ENCODE measurements at regions not wholly inside any gene's neighbourhood (a gene's known extent, or its start where the extent isn't known, plus 50 kb on each side); places are given as distances from the start of the nearest gene placed in this dataset.

DNA sequence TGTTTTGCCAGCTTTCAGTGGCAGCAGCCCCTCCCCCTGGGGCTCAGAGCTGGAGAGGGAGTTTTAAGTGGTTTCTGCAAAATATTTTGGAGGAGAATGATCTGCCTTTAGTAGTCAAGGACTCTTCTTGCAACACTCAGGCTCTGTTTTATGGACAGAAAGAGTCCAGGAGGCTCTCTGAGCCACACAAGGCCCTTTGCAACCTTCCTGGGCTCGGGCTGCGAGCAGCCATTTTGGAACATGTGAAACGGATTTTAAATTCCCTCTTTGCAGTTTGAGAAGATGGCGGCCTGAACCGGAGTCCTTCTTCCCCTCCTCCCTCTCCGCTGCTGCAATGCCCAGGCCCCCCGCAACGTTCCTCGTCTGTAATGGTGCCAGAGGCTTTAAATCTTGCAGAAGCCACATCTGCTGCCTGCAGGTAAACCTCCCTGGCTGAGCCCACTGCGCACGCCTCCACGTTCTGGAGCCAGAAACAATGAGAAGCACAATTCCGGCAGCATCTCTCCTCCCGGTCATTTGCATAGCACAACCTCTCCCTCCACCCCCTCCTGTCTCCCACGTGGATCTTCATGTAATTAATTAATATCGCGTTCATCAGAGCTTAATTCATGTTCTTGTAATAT, 386.1 kb downstream of the SEC14L1 start:
- in situ Hi-C loops (cut with MboI; ENCODE audit: low pct_ligation_motif_present in 1 of 4, low pct_unique_long_range_greater_than_20kb in 1 of 4, low sequenced_read_pairs in 3 of 4) = loop anchor here in 1 of 4 donors (25.0 kb wide), 1 partner anchor 485 kb away; no protein-coding TSS in a partner anchor
- Histone ChIP-seq H3K9me3 (no peaks in the 10 kb centered on the region), H3K36me3 (no peaks in the 10 kb centered on the region), H3K27me3 (peaks cover 37% of the 10 kb centered on the region), H3K27ac (no peak overlapping the region), H3K4me1 (peaks cover 0 to 7% (median 3%) of the 10 kb centered on the region in 4 donors), H3K4me3 (no peak overlapping the region)
- no peak for TF ChIP-seq EP300 (IDR thresholded peaks at IDR 0.05; ENCODE audit: low read depth)
- intact Hi-C loops (cut with DNase I; ENCODE audit: low total_unique reads) = no loop called here
- WGBS, 2 donors (ENCODE audit: low coverage in 1 of 2) = 65 to 85% methylated on average over 5 to 17 of the region's 17 CpGs
- no peak for DNase-seq

DNA sequence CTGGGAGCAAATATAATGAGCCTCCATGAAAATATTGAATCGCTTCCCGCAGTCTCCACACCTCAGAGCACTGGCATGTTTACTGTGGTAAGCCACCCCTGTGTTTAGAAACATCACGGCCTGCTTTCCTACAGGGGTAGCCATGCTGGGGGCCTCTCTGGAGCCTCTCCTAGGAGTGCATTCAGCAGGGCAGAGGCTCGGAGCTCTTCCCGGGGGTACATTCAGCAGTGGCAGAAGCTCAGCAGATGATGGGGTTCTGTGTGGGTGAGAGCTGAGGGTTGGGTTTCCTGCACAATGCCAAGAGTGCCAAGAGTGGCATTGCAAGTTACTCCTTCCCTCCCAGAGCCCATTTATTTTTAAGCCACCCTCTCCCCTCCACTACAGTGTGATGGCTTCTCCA, 386.6 kb downstream of the SEC14L1 start:
- Histone ChIP-seq H3K27me3 (peaks cover 37% of the 10 kb centered on the region), H3K36me3 (no peaks in the 10 kb centered on the region), H3K27ac (no peak overlapping the region), H3K4me3 (no peak overlapping the region), H3K9me3 (no peaks in the 10 kb centered on the region), H3K4me1 (peaks cover 0 to 7% (median 3%) of the 10 kb centered on the region in 4 donors)
- 84% methylated on average over 5 of the region's 5 CpGs; no CpG with 5 or more reads in 1 of the 2 donors for WGBS, 2 donors (ENCODE audit: low coverage in 1 of 2)
- TF ChIP-seq, protein P1, sequence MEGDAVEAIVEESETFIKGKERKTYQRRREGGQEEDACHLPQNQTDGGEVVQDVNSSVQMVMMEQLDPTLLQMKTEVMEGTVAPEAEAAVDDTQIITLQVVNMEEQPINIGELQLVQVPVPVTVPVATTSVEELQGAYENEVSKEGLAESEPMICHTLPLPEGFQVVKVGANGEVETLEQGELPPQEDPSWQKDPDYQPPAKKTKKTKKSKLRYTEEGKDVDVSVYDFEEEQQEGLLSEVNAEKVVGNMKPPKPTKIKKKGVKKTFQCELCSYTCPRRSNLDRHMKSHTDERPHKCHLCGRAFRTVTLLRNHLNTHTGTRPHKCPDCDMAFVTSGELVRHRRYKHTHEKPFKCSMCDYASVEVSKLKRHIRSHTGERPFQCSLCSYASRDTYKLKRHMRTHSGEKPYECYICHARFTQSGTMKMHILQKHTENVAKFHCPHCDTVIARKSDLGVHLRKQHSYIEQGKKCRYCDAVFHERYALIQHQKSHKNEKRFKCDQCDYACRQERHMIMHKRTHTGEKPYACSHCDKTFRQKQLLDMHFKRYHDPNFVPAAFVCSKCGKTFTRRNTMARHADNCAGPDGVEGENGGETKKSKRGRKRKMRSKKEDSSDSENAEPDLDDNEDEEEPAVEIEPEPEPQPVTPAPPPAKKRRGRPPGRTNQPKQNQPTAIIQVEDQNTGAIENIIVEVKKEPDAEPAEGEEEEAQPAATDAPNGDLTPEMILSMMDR (IDR thresholded peaks at IDR 0.05) = no peak
- TF ChIP-seq EP300 (IDR thresholded peaks at IDR 0.05; ENCODE audit: low read depth) = no peak
- TF ChIP-seq POLR2A (IDR thresholded peaks at IDR 0.05) = no peak
- TF ChIP-seq POLR2AphosphoS5 (IDR thresholded peaks at IDR 0.05) = no peak
- in situ Hi-C loops (cut with MboI; ENCODE audit: low pct_ligation_motif_present in 1 of 4, low pct_unique_long_range_greater_than_20kb in 1 of 4, low sequenced_read_pairs in 3 of 4) = loop anchor here in 1 of 4 donors (25.0 kb wide), 1 partner anchor 485 kb away; no protein-coding TSS in a partner anchor
- DNase-seq = no peak
- intact Hi-C loops (cut with DNase I; ENCODE audit: low total_unique reads) = no loop called here

DNA sequence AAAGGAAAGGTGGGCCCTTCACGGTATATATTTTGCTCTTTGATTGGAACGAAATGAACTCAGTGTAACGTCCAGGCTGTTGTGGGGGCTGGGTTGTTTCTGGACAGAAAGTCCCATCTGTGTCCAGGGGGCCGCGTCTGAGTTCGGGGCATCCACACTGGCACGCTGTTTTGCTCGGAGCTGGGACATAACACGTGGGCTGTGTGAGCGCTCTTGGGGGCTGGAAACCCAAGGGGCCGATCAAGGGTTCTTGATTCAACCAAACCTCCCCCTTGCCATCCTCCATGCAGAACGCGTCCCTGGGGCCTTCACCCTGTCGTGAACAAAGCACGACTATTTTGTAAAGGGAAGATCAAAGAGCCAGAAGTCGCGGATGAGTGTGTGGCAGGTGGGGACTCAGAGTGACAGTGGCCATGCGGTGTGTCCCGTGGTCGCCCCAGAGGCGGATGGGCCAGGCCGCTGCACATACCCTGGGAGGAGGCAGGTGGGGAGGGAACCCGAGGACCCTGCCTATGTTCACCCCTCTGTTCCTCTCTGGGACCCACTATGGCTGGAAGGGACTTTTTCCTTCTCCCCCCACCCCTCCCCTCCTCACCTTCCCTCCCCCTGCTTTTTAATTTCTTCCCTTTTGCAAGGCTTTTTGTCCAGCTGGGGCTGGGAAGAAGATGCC, 387.2 kb downstream of the SEC14L1 start:
- no peak for DNase-seq
- peaks cover 0 to 7% (median 3%) of the 10 kb centered on the region in 4 donors for H3K4me1 ChIP-seq
- in situ Hi-C loops (cut with MboI; ENCODE audit: low pct_ligation_motif_present in 1 of 4, low pct_unique_long_range_greater_than_20kb in 1 of 4, low sequenced_read_pairs in 3 of 4) = loop anchor here in 1 of 4 donors (25.0 kb wide), 1 partner anchor 484 kb away; no protein-coding TSS in a partner anchor
- H3K27me3 ChIP-seq = peaks cover 37% of the 10 kb centered on the region
- no peak for TF ChIP-seq POLR2AphosphoS5 (IDR thresholded peaks at IDR 0.05)
- TF ChIP-seq, protein P1 (IDR thresholded peaks at IDR 0.05) = no peak
- no peak for TF ChIP-seq POLR2A (IDR thresholded peaks at IDR 0.05)
- no peak for TF ChIP-seq EP300 (IDR thresholded peaks at IDR 0.05; ENCODE audit: low read depth)
- no peaks in the 10 kb centered on the region for H3K9me3 ChIP-seq
- no peak overlapping the region for H3K4me3 ChIP-seq
- H3K36me3 ChIP-seq = no peaks in the 10 kb centered on the region
- intact Hi-C loops (cut with DNase I; ENCODE audit: low total_unique reads) = no loop called here
- 64% methylated on average over 23 of the region's 23 CpGs; no CpG with 5 or more reads in 1 of the 2 donors for WGBS, 2 donors (ENCODE audit: low coverage in 1 of 2)
- no peak overlapping the region for H3K27ac ChIP-seq

DNA sequence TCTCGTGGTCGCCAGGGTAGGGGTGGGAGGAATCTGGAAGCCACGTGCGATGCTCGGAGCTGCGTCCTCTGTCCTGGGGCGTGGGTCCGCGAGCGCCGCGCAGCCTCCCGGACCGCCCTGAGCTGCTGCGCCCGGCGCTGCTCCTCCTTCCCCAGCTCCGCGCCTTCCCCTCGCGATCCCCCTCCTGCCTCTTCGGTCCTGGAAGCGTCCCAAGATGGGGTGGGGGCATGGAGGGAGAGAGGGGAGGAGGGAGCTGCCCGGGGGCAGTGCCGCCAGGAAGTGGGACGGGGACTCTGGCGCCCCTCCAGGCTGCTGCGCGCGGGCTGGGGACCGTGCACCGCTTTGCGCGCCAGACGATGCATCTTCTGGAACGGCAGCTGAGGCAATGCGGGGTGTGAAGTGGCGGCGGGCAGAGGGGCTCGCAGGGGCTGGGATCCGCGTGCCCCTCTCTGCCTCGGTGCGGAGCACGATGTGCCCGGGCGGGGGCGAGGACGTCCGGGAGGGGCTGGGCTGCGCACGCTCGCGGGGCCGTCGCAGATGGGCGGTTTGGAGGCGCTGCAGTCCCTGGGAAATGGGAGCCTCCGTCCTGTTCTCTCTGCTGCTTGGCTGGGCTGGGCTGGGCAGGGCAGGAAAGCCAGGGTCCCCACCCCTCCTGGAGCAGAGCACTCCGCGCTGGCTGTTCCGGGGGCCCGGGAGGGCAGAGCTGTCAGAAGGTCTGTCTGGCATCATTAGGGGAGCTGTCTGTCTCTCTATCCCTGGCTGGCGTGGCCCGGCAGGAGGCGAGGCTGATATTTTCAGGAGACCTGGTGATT, 388.0 kb downstream of the SEC14L1 start:
- no peak for DNase-seq
- 15% methylated on average over 43 of the region's 66 CpGs; no CpG with 5 or more reads in 1 of the 2 donors for WGBS, 2 donors (ENCODE audit: low coverage in 1 of 2)
- intact Hi-C loops (cut with DNase I; ENCODE audit: low total_unique reads) = no loop called here

More for the DNA sequence above, 388.0 kb downstream of the SEC14L1 start:
- in situ Hi-C loops (cut with MboI; ENCODE audit: low pct_ligation_motif_present in 1 of 4, low pct_unique_long_range_greater_than_20kb in 1 of 4, low sequenced_read_pairs in 3 of 4) = loop anchor here in 1 of 4 donors (25.0 kb wide), 1 partner anchor 484 kb away; no protein-coding TSS in a partner anchor
- no peaks in the 10 kb centered on the region for H3K9me3 ChIP-seq
- TF ChIP-seq EP300 (IDR thresholded peaks at IDR 0.05; ENCODE audit: low read depth) (no peak), POLR2AphosphoS5 (IDR thresholded peaks at IDR 0.05) (no peak), POLR2A (IDR thresholded peaks at IDR 0.05) (no peak)
- TF ChIP-seq, protein P1 (IDR thresholded peaks at IDR 0.05) = no peak
- H3K27ac ChIP-seq = no peak overlapping the region
- H3K4me3 ChIP-seq = peak overlapping the region in 1 of 4 donors; percentile 30
- H3K27me3 ChIP-seq = peaks cover 37% of the 10 kb centered on the region
- H3K4me1 ChIP-seq = peaks cover 0 to 7% (median 3%) of the 10 kb centered on the region in 4 donors
- no peaks in the 10 kb centered on the region for H3K36me3 ChIP-seq

Measured in transverse colon (tissue), 4 donors.